CD4-positive, alpha-beta T cell treated with Interleukin-6 for 4 hours (primary cell): ENCODE measurements at regions not wholly inside any gene's neighbourhood (a gene's known extent, or its start where the extent isn't known, plus 50 kb on each side); places are given as distances from the start of the nearest gene placed in this dataset.
"Not testable (repeated sequence)": the region's sequence is repeated elsewhere in the genome, so short reads cannot be mapped to it uniquely, and the experiment has no call there.

Experiments used
- DNase-seq: peaks from one replicate; pipeline ENCODE4 v3.0.0-alpha.2; 2020; ENCODE audit warnings: mixed read lengths

- DNase-seq: no peak
These were observed 114.7 kb upstream of the MAN2A1 start for GRCh38 chr5:109574985-109575384.

- DNase-seq: no peak
These were observed 116.0 kb upstream of the MAN2A1 start for GRCh38 chr5:109573766-109574165.

DNA sequence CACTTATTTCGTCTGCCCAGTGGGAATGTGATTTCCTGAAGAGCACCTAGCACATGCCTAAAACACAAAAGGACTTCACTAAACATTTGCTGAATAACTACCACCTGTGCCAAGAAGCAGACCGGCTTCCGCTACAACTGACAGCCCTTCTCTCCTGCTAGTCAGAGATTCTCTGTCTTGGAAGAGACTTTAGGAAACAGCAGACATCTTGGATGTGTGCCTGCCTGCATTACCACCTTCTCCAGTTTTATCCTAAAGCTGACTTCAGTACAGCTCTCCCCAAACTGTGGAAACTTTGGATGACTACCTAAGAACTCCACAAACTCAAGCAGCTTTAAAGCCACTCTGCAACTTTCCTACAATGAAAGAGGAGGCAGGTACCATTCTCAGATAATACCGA, 116.5 kb upstream of the MAN2A1 start:
- no peak for DNase-seq

GRCh38 chr5:109571785-109572184, 117.9 kb upstream of the MAN2A1 start:
- no peak for DNase-seq

GRCh38 chr5:109570362-109570874, 119.3 kb upstream of the MAN2A1 start:
- DNase-seq: no peak

DNA sequence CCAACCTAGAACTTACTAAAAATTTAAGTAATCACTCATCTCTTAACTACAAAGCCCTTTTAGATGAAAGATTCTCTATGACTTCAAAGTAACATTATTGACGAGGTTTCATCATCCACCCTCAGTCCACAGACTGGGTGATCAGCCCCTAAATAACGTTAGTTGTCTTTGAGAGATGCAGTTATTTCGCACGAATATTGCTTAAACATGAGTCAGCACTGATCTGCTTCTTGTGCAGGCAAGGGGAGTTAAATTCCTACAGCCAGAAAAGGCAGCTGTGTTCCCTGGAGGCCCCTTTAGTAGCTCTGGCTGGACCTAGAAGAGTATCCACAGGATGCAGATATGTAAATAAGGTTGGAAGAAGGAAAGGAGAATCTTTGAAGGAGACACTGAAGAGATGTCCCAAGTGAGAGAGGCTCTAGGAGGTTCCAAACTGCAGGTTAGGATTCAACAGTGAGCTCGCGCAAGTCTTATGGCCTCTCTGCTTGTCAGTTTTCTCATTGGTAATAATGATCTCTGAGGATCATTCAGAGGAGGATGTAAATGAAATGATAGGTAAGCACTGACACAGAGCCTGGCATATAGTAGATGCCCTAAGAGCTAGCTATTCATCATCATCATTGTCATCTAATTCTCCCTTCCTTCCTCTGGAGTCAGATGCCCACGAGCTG, 122.2 kb upstream of the MAN2A1 start:
- DNase-seq: no peak

DNA sequence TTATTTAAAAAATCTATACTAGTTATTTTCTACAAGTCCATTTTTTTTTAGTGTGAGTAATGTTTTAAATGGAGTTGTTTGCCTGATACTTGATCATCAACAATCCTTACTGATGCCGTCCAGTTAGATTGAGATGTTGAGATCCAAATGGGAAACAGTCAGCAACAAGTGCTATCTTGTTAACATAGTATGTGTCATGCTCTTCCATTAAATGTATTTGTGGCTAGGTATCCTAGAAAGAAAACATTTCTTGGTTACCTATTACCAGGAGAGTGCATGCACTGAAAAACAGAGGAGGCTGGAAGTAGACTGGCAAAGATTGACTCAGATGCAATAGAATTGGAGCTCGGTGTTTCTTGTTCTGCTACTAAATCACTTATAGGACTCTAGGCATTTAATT, 123.4 kb upstream of the MAN2A1 start:
- DNase-seq: no peak

DNA sequence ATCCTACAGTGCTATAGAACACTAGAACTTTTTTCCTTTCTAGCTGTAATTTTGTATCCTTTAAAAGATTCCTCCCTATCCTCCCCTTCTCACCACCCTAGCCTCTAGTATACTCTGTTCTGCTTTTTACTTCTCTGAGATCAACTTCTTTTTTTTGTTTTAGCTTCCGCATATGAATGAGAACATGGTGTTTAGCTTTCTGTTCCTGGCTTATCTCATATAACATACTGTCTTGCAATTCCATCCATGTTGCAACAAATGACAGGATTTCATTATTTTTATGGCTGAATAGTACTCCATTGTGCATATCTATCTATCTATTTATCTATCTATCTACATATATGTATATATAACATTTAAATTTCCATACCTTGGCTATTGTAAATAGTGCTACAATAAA, 126.0 kb upstream of the MAN2A1 start:
- DNase-seq: no peak

DNA sequence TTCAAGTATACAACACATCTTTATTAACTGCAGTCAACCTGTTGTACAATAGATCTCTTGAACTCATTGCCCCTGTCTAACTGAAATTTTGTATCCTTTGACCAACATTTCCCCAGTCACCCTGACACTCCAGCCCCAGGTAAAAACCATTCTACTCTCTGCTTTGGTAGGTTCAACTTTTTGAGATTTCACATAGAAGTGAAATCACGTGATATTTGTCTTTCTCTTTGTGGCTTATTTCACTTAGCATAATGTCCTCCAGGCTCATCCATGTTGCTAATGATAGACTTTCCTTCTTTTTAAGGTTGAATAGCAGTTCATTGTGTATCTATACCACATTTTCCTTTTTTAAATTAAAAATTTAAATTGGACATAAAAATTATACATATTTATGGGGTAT, 126.5 kb upstream of the MAN2A1 start:
- DNase-seq: no peak

DNA sequence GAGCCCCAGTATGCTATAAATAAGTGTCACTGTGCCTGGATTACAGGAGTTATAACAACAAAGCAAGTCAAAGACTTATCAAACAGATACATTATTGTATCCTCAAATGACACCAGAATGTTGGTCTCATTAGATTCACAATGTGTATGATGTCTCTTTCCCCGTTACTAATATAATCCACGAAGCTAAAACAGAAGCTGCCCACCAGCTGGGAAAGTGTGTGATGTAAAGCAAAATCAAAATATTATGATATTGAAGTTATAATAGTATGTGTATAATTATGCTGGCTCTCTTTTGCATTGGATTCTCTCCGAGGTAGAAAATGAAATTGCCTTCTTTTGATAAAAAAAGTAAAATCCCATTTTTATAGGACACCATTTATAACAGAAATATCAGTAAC, 127.3 kb upstream of the MAN2A1 start:
- no peak for DNase-seq

- DNase-seq: no peak
These were observed 128.3 kb upstream of the MAN2A1 start for GRCh38 chr5:109561447-109561846.

GRCh38 chr5:109560554-109560953, 129.2 kb upstream of the MAN2A1 start:
- DNase-seq: no peak

GRCh38 chr5:109558952-109559351, 130.8 kb upstream of the MAN2A1 start:
- no peak for DNase-seq

GRCh38 chr5:109558364-109558763, 131.4 kb upstream of the MAN2A1 start:
- DNase-seq: no peak

DNA sequence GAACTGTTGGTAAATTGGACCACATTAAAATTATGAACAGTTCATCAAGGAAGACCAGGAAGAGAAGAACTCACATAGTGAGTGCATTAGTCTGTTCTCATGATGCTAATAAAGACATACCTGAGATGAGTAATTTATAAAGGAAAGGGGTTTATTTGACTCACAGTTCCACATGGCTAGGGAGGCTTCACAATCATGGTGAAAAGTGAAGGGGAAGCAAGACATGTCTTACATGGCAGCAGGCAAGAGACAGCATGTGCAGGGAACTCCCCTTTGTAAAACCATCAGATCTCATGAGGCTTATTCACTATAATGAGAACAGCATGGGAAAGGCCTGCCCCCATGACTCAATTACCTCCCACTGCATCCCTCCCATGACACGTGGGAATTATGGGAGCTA, 135.9 kb upstream of the MAN2A1 start:
- no peak for DNase-seq

GRCh38 chr5:109551234-109551633, 138.5 kb upstream of the MAN2A1 start:
- not testable (repeated sequence) for DNase-seq

GRCh38 chr5:109550077-109550476, 139.7 kb upstream of the MAN2A1 start:
- DNase-seq: no peak

GRCh38 chr5:109546461-109546860, 136.7 kb upstream of the PJA2 start:
- DNase-seq: no peak

- DNase-seq: not testable (repeated sequence)
These were observed 135.1 kb upstream of the PJA2 start for GRCh38 chr5:109544873-109545272.

DNA sequence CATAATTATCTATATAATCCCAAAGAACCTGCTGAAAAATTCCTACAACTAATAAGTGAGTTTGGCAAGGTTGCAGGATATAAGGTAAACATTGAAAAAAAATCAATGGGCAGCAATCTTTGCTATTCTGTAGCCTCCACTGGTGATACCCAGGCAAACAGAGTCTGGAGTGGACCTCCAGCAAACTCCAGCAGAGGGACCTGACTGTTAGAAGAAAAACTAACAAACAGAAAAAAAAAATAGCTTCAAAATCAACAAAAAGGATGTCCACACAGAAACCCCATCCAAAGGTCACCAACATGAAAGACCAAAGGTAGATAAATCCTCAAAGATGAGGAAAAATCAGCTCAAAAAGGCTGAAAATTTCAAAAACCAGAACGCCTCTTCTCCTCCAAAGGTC, 128.9 kb upstream of the PJA2 start:
- DNase-seq: not testable (repeated sequence)

GRCh38 chr5:109535090-109535489, 125.3 kb upstream of the PJA2 start:
- DNase-seq: not testable (repeated sequence)

DNA sequence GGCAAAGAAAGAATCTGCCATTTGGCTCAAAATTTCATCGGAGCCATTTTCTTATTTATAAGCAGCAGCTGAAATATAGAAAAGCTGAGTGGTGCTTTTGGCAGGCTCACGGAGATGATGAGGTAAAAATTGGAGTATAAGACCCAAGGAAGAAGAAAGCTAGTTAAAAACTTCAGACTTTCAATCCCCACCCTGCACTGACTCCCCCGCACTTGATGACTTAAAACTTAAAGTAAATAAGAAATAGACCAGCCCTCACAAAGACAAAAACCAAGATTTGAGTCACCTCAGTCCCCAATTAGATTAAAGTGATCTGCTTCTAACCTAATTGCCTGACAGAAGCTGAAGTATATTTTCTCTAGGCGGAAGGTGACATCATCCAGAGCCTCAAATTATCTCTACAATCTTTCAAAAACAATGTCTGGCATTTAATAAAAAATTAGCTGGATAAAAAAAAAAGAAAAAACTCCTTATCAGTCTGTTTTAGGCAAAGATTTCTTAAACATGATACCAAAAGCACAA, 124.0 kb upstream of the PJA2 start:
- DNase-seq: no peak

GRCh38 chr5:109532773-109533364, 123.1 kb upstream of the PJA2 start:
- no peak for DNase-seq

DNA sequence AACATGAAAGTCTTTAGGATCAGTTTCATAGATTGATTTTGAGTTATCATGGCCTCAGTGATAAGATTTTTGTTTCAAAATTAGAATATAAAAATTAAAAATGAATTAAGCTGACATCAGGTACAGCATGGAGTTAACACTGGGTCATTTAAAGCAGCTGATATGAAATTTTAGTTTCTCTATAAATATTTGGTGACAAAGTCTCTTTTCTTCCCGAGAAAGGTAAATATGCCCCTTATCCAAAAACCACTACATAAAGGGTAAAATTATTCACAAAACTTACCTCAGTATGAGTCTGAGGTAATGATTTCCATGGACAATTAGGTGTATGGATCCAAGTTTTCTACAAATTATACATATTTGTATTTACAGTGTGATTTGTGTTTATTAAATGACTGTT, 121.5 kb upstream of the PJA2 start:
- DNase-seq: no peak

GRCh38 chr5:109529987-109530386, 120.2 kb upstream of the PJA2 start:
- no peak for DNase-seq
